HG03196 (cell line): ENCODE measurements at regions not wholly inside any gene's neighbourhood (a gene's known extent, or its start where the extent isn't known, plus 50 kb on each side); places are given as distances from the start of the nearest gene placed in this dataset.
A peak's percentile ranks its signal among the peaks of the same experiment; 100 is the strongest.
"Not testable (repeated sequence)": the region's sequence is repeated elsewhere in the genome, so short reads cannot be mapped to it uniquely, and the experiment has no call there.

Source experiments
- ATAC-seq: cut with Tn5 transposase; IDR thresholded peaks from one replicate; pipeline ENCODE4 v1.9.1; 2021; ENCODE audit not compliant: unreplicated experiment

DNA sequence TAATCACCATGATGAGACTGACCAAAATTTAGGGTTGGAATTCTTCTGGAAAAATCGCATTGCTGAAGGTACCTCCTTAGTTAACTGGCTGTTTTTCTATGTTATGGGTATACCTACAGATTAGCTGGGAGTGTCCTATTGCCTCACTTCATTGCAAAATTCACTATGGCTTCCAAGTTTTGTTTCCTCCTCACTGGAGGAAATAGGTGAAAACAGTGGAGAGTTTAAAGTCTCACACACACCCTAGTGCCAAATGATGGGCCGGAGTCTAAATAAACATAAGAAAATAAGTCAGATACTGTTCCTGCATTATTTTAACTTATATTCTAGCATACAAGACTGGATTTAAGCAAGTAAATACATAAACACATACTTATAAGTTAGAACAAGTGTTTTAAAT, 98.2 kb downstream of the AHR start:
- ATAC-seq, result no peak

GRCh38 chr7:17401791-17402627, 103.6 kb downstream of the AHR start:
- peak; percentile 65 for ATAC-seq

GRCh38 chr7:17402628-17403278, 104.3 kb downstream of the AHR start:
- ATAC-seq, result peak; percentile 72

DNA sequence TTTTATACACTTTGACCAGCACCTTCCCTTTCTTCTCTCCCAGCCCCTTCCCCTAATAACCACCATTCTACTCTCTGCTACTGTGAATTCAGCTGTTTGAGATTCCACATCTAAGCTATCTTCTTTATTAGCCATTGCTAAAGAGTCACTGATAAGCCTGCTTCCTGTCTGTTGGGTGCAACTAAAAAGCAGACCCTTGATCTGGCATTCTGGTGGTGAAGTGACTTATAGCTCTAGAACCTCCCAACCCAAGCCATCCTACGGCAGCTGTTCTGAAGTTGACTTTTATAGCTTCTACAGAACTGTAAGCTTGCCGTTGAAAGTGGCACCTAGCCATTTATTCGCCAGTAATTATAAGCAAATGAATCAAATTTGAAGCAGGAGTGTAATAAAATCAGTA, 105.6 kb downstream of the AHR start:
- ATAC-seq, result no peak

- no peak for ATAC-seq
Measured at GRCh38 chr7:17405786-17406185, 107.3 kb downstream of the AHR start.

- no peak for ATAC-seq
Measured at GRCh38 chr7:17406738-17407137, 108.3 kb downstream of the AHR start.

GRCh38 chr7:17407229-17407628, 108.8 kb downstream of the AHR start:
- no peak for ATAC-seq

- ATAC-seq, result no peak
Measured at GRCh38 chr7:17408245-17408903, 109.9 kb downstream of the AHR start.

GRCh38 chr7:17408904-17409290, 110.4 kb downstream of the AHR start:
- no peak for ATAC-seq

- peak; percentile 78 for ATAC-seq
Measured at GRCh38 chr7:17411922-17412321, 113.5 kb downstream of the AHR start.

GRCh38 chr7:17412883-17413282, 114.4 kb downstream of the AHR start:
- ATAC-seq, result no peak

DNA sequence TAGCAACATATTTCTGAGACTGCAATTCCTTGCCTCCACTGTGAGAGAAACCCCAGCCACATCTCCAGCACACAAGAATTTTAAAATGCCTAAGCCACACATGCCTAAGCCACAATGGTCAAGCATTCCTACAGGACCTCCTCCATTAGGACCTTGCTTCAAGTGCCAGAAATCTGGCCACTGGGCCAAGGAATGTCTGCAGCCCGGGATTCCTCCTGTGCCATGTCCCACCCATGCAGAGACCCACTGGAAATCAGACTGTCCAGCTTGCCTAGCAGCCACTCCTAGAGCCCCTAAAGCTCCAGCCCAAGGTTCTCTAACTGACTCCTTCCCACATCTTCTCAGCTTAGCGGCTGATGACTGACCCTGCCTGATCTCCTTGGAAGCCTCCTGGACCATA, 117.5 kb downstream of the AHR start:
- ATAC-seq, result no peak

GRCh38 chr7:17420308-17421015, 122.0 kb downstream of the AHR start:
- ATAC-seq, result not testable (repeated sequence)

GRCh38 chr7:17421941-17422340, 123.5 kb downstream of the AHR start:
- no peak for ATAC-seq

- no peak for ATAC-seq
Measured at GRCh38 chr7:17422966-17423365, 124.5 kb downstream of the AHR start.

DNA sequence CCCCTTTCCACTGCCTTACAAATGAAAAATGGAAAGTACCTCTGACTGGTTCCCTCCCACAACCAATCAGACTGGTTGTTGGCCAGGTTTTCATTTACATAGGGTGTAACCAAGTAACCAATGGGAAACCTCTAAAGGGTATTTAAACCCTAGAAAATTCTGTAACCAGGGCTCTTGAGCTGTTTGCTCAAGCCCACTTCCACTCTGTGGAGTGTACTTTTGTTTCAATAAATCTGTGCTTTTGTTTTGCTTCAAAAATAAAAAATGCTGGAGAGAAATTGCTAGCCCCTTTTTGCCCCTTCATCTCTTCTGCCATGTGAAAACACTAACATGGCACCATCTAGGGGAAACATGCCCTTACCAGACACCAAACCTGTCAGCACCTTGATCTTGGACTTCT, 129.5 kb downstream of the AHR start:
- ATAC-seq, result no peak

GRCh38 chr7:17429579-17429978, 131.1 kb downstream of the AHR start:
- no peak for ATAC-seq

- no peak for ATAC-seq
Measured at GRCh38 chr7:17432793-17433192, 134.3 kb downstream of the AHR start.

DNA sequence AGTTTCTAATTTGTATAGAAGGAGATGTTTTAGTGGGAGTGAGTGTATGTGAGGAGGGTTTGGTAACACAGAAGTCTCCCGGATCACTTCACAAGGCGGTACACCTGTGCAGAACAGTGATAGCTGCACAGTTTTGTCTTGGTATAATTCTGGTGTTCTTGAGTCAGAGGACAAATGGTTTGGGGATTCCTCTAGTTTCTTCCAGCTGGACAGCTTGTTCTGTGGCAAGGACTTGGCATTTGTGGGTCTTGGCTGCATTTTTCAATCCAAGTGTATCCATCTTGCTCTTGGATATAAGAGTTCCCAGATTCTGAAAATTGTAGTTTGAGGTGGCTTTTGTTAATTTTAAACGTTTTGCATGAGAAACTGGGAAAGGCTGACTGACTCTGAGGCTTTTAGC, 135.7 kb downstream of the AHR start:
- ATAC-seq, result no peak

- no peak for ATAC-seq
Measured at GRCh38 chr7:17434841-17435692, 136.6 kb downstream of the AHR start.

DNA sequence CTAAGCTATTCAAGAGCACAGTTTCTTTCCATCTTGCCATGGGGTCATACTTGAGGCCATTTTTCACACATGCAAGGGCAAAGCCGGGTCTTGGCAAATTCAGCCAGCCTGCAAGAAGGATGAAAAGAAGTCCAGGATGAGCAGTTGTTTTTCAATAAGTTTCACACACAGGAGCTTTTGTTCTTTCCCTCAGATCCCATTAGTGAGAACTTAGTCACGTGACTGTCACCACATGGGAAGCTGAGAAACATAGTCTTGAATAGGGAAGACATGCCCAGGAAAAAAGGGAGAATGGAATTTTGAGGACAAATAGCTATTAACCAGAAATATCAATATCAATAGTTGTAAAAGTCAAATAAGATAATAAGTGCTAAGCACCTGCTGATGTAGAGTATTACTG, 137.7 kb downstream of the AHR start:
- no peak for ATAC-seq
